ENCODE measurements at regions not wholly inside any gene's neighbourhood (a gene's known extent, or its start where the extent isn't known, plus 50 kb on each side); places are given as distances from the start of the nearest gene placed in this dataset.
A peak's percentile ranks its signal among the peaks of the same experiment; 100 is the strongest.

DNA sequence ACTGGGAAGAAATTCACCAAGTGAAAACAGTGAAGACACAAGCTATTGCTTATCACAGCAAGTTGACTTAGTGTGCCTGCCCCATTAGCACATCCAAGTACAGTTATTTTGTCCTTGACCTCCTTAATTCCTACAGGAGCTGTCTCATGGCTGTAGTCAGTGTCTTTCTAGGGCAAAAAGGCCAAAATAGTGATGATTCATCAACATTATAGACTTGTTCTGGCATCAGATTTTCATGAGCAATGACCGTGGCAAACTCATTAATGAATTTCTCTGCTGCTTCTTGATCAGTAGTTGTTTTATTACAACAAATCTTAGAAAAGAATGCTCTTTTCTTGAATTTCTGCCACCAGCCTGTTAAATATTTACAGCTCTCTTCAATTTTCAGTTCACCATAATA lies 1169.3 kb upstream of the DDX18 start:
- no peak for DNase-seq

GRCh38 chr2:116668691-116669090 lies 1145.8 kb upstream of the DDX18 start:
- no peak for DNase-seq

DNA sequence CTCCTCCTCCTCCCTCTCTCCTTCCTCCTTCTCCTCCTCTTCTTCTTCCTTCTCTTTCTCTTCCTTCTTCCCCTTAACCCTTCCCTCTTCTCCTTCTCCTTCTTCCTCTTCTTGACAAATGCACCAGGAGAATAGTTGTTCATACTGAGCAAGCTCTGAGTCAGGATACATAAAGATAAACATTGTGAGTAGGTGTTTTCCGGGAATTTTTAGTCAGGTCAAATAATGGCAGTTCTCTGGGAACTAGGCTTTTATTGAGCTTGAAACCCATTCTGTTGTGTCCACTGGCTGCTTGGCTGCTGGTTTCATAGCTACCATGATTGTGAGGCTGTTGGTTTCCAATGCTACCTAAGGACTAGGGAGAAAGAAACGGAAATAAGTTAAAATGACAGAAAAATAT lies 1144.7 kb upstream of the DDX18 start:
- no peak for DNase-seq

DNA sequence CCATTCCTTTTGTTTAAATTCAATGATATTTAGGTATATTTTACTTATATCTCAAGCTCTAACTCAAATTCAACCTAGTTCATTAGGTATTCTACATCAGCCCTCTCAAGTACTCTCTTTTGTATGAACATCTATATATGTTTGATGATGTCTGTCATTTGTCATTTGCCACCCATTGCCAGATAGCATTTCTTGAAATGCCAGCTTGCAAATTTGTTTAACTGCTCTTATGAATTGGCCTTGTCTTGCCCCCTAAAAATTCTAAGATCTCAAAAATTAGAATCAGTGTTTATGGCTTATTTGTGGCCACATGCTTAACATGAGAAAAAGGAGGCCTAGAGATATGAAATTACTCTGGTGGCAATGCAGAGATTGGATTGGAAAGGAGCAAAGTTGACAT lies 1140.3 kb upstream of the DDX18 start:
- DNase-seq = no peak

GRCh38 chr2:116676776-116677175 lies 1137.7 kb upstream of the DDX18 start:
- DNase-seq = no peak

DNA sequence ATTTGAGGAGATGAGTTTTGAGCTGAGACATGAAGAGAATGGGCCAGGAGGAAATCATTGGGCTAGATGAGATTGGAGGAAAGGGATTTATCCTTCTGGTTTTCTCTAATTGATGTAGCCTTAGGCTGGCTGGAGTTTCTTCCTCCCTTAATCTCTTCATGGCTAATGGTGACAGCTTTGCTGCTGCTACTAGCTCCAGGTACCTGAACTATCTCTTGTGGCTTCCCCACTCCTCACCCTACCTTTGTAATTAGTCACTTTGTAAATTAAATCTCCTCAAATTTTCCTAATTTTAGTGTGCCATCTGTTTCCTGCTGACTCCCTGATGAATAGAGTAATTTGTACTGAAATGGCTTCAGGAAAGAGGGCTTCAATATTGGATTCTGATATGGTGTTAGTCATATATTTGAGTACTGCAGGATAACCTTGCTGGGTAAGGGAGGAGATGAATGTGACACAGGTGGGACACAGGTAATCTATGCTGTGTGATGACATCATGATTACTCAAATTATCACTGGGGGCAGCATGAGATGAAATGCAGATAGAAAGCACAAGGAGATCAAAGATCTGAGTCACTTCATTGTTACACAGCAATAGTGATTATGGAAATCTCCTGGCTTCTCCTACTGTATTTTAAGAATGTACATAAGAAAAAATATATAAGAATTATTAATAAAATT lies 1134.1 kb upstream of the DDX18 start:
- DNase-seq = no peak

- DNase-seq = no peak
Observed at GRCh38 chr2:116687371-116687770, 1127.1 kb upstream of the DDX18 start.

GRCh38 chr2:116692988-116693387 lies 1121.5 kb upstream of the DDX18 start:
- DNase-seq = no peak

GRCh38 chr2:116696223-116696622 lies 1118.3 kb upstream of the DDX18 start:
- DNase-seq = no peak

DNA sequence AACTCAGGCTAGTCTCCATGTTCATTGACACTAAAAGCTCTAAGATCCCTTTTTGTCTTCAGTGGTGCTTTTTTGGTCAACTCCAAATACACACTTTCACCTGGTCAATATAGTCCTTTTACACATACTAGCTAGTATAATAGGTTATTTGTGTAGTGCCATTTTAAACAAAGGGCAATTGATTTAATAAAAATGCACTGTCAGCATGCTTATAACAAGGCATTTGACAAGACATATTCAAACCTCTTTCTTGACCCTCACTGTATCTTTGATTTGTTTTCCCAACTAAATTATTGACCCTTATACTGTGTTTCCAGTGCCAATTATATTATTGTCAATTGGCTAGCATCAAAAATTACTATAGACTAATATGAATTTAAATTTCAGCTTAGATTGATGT lies 1117.6 kb upstream of the DDX18 start:
- DNase-seq = no peak

GRCh38 chr2:116706396-116706795 lies 1108.1 kb upstream of the DDX18 start:
- no peak for DNase-seq

DNA sequence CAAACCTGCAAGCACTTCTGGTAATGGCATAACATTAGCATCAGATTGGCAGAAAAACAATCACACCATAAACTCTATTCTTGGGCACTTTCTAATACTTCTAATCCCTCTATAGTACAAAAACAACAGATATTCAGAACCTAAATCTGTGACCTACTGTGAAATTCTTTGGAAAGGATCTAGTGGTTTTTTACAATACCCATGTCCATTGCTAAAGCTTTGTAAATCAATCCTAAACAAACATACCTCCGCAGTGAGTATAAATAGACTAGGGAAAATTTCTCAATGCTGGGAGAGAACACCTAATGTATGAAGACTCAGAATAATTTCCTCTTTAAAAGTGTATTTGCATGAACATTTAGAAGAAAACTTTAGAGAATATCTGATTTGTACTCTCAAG lies 1098.5 kb upstream of the DDX18 start:
- DNase-seq = no peak

DNA sequence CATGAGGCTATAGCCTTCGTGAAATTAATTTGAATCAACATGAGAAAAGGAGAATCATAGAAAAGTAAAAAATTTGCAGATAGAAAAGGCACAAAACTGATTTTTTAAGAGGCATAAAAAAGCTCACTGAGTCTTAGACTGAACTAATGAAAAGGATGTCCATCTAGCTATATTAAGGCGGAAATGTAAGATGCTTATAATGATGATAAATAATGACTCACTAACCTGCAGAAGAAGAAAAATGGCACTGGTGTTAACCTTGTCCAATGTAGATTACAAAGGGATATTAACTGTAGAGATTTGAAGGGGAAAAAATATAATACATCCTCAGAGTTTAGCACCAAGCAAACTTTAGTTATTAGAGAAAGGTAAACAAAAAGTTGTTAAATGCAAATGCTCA lies 1098.0 kb upstream of the DDX18 start:
- no peak for DNase-seq

DNA sequence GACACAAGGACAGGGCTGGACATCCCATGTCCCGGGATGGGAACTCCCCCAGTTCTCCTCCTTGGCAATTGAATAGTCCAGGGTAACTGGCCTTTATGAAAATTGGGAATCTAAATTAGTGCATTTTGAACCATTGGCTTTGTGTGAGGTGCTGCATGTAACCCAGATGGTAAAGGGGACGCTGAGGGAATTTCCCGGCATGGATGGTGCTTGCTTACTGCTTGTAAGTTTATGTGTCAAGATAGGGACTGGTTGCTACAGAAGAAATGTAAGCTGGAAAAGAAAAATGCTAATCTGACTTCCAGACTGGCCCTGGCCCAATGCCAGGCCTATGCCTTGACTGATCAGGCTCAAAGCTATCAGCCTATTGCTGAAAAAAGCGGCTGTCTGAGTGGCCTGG lies 1096.7 kb upstream of the DDX18 start:
- DNase-seq = no peak

DNA sequence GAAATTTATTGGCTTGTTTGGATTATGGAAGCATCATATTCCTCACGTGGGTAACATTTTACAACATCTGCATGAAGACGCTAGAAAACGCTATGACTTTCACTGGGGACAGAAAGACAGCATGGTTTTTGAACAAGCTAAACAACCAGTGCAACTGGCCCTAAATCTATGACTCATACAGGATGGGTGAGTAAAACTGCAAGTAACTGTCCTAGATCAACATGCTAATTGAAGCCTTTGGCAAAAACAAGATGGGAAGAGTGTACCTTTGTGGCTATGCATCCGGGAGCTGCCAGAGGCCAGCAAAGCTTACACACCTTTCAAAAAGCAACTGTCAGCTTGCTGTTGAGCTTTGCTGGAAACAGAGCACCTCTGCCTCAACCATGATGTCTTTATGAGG lies 1096.0 kb upstream of the DDX18 start:
- DNase-seq = no peak

DNA sequence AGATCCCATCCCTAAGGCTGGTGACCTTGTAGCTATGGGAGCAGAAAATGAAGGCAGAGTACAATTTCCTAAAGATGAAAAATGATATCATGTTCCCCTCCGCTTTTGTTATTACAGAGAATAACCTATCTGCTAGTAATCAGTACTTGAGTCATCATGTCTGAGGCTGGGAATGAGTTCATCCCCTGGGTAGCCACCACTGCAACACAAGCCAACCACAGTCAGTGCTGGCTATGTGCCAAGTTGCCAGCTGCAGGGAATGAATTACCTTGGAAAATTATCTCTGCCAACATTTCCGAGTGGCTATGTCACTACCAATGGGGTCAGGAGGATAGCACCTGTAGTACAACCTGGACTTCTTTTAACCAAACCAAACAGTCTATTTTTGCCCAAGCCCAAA lies 1094.7 kb upstream of the DDX18 start:
- DNase-seq = peak; percentile 67

- DNase-seq = no peak
Observed at GRCh38 chr2:116724550-116724949, 1089.9 kb upstream of the DDX18 start.

GRCh38 chr2:116732322-116732721 lies 1082.2 kb upstream of the DDX18 start:
- no peak for DNase-seq

- DNase-seq = no peak
Observed at GRCh38 chr2:116733699-116734098, 1080.8 kb upstream of the DDX18 start.

DNA sequence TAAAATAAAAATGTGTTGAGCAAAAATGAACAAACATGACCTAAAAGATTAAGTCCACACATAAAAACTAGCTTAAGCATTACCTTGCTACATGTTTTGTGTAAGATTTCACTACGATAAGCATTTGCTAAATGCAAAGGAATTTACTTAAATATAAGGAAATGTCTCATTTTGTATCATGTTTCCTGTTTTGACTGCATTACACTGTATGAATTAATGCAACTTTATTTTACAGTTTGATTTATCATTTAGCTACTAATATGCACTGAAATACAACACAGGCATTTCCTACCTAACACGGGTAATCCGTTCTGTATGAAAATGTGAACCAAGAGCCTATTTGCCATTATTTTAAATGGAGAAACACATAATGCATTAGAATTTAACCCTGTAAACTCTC lies 1076.5 kb upstream of the DDX18 start:
- DNase-seq = no peak

DNA sequence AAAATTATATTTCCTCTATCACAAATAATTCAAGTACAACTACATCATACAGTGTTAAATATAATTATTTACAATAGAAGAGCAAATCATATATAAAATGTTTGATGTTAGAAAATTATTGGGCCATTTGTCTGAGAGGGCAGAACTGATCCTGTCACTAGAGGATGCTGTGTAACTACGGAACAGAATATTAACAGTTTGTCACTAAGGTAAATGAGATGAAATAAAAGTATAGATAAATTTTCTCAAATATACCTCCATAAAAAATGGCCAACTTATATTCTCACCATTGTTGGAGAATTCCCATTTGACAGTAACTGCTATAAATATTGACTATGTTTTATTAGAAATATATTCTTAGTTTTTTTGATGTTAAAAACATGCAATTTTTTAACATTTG lies 1067.4 kb upstream of the DDX18 start:
- no peak for DNase-seq

- no peak for DNase-seq
Observed at GRCh38 chr2:116749994-116750393, 1064.5 kb upstream of the DDX18 start.

GRCh38 chr2:116754381-116755101 lies 1060.0 kb upstream of the DDX18 start:
- DNase-seq = no peak

DNA sequence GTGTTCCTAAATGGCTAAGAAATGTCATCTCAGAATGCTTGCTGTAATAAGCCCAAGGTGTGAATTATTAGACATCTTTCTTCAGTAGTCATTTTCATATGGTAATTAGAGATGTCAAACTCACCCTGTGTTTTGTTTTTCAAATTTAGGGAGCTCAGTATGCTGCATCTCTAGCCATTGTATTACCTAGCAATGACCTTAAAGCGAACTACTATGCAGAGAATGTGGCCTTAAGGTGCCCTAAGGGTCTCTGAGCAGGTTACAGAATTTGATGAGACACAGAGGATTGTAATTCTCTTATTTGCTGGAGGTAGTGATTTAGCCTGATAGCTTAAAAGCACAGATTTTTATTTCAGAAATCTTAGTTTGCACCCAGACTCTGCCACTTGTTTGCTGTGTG lies 1052.6 kb upstream of the DDX18 start:
- DNase-seq = no peak

DNA sequence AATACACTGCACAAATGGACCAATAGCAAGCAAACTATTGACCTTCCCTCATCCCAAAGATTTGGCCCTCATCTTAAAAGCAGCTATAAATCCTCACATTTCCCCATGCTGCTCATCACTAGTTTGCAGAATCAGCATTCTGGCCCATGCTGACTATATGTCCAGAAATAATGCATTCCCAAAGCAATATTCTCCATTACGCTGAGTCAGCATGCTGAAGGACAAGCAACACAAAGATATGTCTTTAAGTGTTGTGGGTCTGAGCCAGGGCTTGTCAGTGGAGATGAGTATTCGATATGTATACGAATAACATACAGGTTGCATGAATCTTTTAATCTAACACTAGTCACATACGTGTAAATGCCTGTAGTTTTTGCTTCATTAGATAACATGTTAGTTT lies 1045.0 kb upstream of the DDX18 start:
- no peak for DNase-seq

Data from T1000 (cell line).